ENCODE measurements at regions not wholly inside any gene's neighbourhood (a gene's known extent, or its start where the extent isn't known, plus 50 kb on each side); places are given as distances from the start of the nearest gene placed in this dataset.

GRCh38 chr4:161160718-161161117, 1003.1 kb downstream of the FSTL5 start:
- TF ChIP-seq JUN (IDR thresholded peaks at IDR 0.05; ENCODE audit: borderline replicate concordance, insufficient read depth, insufficient read length, low read depth) (no peak), MYC (IDR thresholded peaks at IDR 0.05; ENCODE audit: low read depth, low read length) (no peak), FOS (IDR thresholded peaks at IDR 0.05; ENCODE audit: borderline replicate concordance, insufficient read depth, low read length) (no peak), POLR2AphosphoS5 (IDR thresholded peaks at IDR 0.05; ENCODE audit: insufficient read depth, low read depth, low read length) (no peak), CTCF (IDR thresholded peaks at IDR 0.05; ENCODE audit: extremely low read depth in 1 of 2, insufficient read depth in 1 of 2, low read depth in 1 of 2, low read length in 2 of 2) (no peak), POLR2A (IDR thresholded peaks at IDR 0.05; ENCODE audit: low read depth, low read length) (no peak), MAX (IDR thresholded peaks at IDR 0.05; ENCODE audit: insufficient read depth, insufficient read length) (no peak), GATA2 (IDR thresholded peaks at IDR 0.05; ENCODE audit: insufficient read depth, insufficient read length, low read depth, low read length) (no peak), EZH2 (IDR thresholded peaks at IDR 0.05; ENCODE audit: borderline replicate concordance, low read depth, low read length, severe bottlenecking) (no peak)
- FAIRE-seq (no peak), DNase-seq (ENCODE audit: low read depth, low spot score) (no peak)
- POLR2A ChIA-PET: no interaction called here
- H4K20me1 ChIP-seq (replicated peaks; ENCODE audit: control insufficient read depth, extremely low read depth, insufficient read depth, low read length): no peaks in the 10 kb centered on the region
- no peaks in the 10 kb centered on the region for H3K27me3 ChIP-seq (ENCODE audit: control insufficient read depth in 2 of 2, insufficient read depth in 2 of 2, low read length in 2 of 2)
- intact Hi-C loops (cut with micrococcal nuclease): no loop called here
- H3K36me3 ChIP-seq (ENCODE audit: control insufficient read depth in 2 of 2, extremely low read depth in 1 of 2, insufficient read depth in 2 of 2, low read length in 2 of 2): no peaks in the 10 kb centered on the region
- H3K9me1 ChIP-seq (replicated peaks; ENCODE audit: control insufficient read depth, extremely low read depth, insufficient read depth, low read length): no peaks in the 10 kb centered on the region
- CTCF ChIA-PET: no interaction called here
- no peaks in the 10 kb centered on the region for H3K4me1 ChIP-seq (ENCODE audit: control insufficient read depth, extremely low read depth, insufficient read depth, low read length)
- dilution Hi-C loops (cut with MboI; ENCODE audit: extremely low pct_ligation_motif_present, low sequenced_read_pairs): no loop called here
- no peak overlapping the region for H3K27ac ChIP-seq (ENCODE audit: insufficient read depth, low read depth, low read length)
- BruUV-seq (replicated peaks): no TSS peak
- H3K4me2 ChIP-seq (ENCODE audit: insufficient read depth, low read length): no peak overlapping the region
- H2AFZ ChIP-seq (ENCODE audit: low read depth, low read length): no peak overlapping the region
- H3K79me2 ChIP-seq (ENCODE audit: control insufficient read depth, insufficient read depth, low read length): no peaks in the 10 kb centered on the region
- H3K4me3 ChIP-seq (replicated peaks in 1 of 3; ENCODE audit: insufficient read depth in 1 of 3, low read depth in 1 of 3, low read length in 3 of 3): no peak overlapping the region
- H3K9ac ChIP-seq (replicated peaks; ENCODE audit: extremely low read depth, insufficient read depth, low read length): no peak overlapping the region
- no peaks in the 10 kb centered on the region for H3K9me3 ChIP-seq (replicated peaks; ENCODE audit: control insufficient read depth, insufficient read depth, low read length)

All from endothelial cell of umbilical vein (primary cell).